Eye (tissue), 1 donor: ENCODE measurements at regions not wholly inside any gene's neighbourhood (a gene's known extent, or its start where the extent isn't known, plus 50 kb on each side); places are given as distances from the start of the nearest gene placed in this dataset.
"Not testable (repeated sequence)": the region's sequence is repeated elsewhere in the genome, so short reads cannot be mapped to it uniquely, and the experiment has no call there.

Source experiments
- DNase-seq: peaks from one replicate; pipeline ENCODE4 v3.0.0-alpha.2; 2015

DNA sequence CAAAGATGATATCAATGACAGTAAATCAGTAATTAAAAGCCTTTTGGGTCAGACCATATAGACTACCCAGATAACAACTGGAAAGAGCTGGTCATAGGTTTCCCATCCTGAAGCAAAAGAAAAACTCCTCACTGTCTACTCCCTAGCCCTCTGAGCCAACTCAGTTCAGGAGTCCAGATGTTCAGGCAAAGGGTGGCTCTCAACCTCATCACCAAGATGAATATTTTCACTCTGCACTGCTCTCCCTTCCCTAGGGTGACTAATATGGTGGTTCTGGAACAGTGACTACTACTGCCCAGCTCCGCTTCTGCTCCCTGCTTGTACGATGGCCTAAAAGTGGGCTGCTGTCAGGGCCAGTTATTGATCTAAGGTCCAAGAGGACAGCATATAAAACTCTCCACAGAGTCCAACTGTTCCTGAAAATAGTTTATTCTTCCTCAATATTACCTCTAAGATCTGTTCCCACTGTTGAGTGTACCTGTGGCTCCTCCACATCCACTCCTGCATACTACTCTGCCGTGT, 263.4 kb upstream of the SLC30A5 start:
- no peak for DNase-seq

DNA sequence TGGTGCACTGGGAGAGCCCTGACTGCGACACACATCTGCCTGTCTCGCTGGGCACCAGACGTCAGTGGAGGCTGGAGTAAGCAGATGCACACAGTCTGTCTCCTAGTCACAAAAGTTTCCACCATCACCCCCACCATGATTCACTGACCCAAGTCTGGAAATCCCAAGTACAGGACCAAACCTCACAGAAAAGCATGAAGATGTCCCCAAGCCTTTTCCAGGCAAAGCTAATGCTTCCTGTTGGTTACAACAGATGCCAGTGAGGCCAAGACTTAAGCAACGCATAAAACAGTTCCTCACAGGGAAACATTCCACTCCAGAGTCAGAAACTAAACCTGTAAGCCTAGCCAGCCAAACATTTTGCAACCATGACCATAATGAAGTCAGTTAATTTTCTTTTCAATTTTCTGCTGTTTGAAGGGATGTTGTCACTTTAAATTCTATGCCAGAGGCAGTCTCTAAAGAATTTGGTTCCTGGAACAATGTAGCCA, 259.3 kb upstream of the SLC30A5 start:
- no peak for DNase-seq

GRCh38 chr5:68838157-68838718, 255.6 kb upstream of the SLC30A5 start:
- DNase-seq, result no peak

- peak; percentile 75 for DNase-seq
Observed at GRCh38 chr5:68839019-68839552, 254.7 kb upstream of the SLC30A5 start.

GRCh38 chr5:68843624-68844364, 250.0 kb upstream of the SLC30A5 start:
- DNase-seq, result no peak

- DNase-seq, result no peak
Observed at GRCh38 chr5:68845131-68845530, 248.7 kb upstream of the SLC30A5 start.

DNA sequence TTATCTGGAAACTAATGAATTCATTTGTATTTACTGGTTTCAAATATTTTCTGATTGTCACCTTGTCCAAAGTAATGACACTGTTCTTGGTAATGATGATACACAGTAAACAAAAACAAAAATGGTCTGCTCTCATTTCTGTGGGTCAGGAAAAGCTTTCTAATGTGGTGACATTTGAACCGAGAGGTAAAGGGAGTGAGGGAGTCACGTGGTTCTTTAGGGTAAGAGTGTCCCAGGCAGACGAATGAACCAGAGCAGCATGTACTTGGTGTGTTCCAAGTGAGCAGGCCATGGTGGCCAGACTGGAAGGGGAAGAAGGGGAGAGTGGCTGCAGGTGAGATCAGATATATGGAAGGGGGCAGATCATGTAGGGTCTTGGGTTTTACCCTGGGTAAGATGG, 247.0 kb upstream of the SLC30A5 start:
- no peak for DNase-seq

DNA sequence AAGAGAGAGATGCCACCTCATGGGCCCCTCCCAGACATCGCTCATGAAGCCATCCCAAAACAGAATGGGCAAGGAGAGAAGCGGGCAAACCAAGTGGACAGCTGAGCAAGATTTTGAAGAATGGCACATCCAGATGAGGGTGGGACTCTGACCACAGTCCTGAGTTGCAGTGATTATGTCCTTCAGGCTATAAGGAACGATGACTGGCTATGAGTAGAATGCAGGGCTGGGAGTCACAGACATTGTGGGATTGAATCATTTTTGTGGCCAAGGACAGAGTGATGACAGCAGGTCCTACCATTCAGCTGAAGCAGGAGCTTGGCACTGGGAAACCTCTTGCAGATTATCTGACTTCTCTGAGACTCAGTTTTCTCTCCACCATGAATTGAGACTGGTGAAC, 245.7 kb upstream of the SLC30A5 start:
- DNase-seq, result no peak

GRCh38 chr5:68849103-68849502, 244.7 kb upstream of the SLC30A5 start:
- no peak for DNase-seq

DNA sequence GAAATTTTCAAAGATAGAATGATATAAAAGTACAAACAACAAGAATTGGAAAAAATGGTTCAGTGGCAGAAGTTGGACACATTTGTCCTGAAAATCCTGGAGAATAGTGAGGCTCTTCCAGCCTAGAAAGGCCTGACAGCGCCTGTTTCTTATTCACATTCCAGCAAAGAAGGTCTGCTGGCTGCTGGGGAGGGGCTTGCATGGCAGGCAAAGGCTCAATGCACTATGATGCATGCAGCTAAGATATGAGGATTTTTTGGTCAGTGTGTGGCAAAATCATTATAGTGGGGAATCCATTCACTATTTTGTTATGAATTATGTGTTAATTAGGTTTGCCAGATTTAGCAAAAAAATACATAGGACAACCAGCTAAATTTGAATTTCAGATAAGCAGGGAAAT, 243.9 kb upstream of the SLC30A5 start:
- no peak for DNase-seq

- no peak for DNase-seq
Observed at GRCh38 chr5:68861099-68861498, 232.7 kb upstream of the SLC30A5 start.

DNA sequence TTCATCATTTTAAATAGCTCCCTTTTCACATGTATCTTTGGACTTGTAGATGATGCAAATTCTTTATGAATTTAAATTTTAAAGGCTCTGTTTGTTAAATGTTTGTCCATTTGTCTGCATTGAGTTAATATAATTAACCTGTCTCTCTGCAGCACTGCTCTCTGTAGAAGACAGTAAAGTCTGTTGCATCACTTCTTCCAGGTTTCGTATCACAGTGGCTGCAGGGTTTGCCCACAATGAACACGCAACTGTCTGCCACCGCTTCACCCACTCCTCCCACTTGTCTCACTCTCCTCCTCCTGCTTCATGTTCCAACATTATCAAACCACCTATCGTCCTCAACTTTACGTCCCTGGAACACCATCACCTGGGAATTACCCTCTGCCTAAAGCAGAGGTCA, 231.3 kb upstream of the SLC30A5 start:
- no peak for DNase-seq

- DNase-seq, result not testable (repeated sequence)
Observed at GRCh38 chr5:68865192-68865591, 228.6 kb upstream of the SLC30A5 start.

GRCh38 chr5:68872088-68872839, 221.6 kb upstream of the SLC30A5 start:
- DNase-seq, result peak; percentile 56

DNA sequence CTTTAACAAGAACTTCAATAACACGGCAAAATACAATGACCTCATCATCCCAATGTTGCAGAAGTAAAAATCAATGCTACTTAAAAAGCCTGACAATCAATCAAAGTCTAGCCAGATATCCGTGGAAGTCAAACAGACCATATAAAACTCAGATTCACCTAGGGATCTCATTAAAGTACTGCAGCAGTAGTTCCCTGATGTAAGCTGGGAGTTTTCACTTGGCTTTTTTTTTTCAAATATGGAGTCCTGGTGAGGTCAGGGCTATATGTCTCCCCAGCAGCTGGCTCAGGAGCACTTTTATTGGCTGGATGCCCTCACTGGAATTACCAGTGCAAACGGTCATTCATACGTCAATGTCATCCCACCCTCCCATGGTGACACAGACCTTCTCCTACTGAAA, 220.6 kb upstream of the SLC30A5 start:
- DNase-seq, result peak; percentile 11

- no peak for DNase-seq
Observed at GRCh38 chr5:68875351-68875750, 218.5 kb upstream of the SLC30A5 start.

- DNase-seq, result no peak
Observed at GRCh38 chr5:68883436-68883835, 210.4 kb upstream of the SLC30A5 start.

- no peak for DNase-seq
Observed at GRCh38 chr5:68884144-68884754, 209.6 kb upstream of the SLC30A5 start.

- peak; percentile 38 for DNase-seq
Observed at GRCh38 chr5:68884883-68885282, 208.9 kb upstream of the SLC30A5 start.

GRCh38 chr5:68886814-68887213, 207.0 kb upstream of the SLC30A5 start:
- no peak for DNase-seq

DNA sequence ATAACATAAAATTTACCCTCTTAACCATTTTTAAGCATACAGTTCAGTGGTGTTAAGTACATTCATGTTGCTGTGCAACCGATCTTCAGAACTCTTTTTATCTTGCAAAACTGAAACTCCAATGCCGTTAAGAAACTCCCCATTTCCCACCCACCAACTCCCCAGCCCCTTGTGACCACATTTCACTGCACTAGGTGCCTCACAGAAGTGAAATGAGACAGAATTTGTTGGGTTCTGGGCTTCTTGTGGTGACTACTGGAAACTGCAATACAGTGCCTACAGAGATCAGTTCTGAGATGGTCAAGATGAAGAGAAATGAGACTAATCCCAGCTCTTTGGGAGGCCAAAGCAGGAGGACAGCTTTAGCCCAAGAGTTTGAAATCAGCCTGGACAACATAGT, 202.1 kb upstream of the SLC30A5 start:
- DNase-seq, result no peak

GRCh38 chr5:68894673-68895072, 199.1 kb upstream of the SLC30A5 start:
- no peak for DNase-seq

- no peak for DNase-seq
Observed at GRCh38 chr5:68898951-68899471, 194.8 kb upstream of the SLC30A5 start.
